WTC11 (cell line): ENCODE measurements at regions not wholly inside any gene's neighbourhood (a gene's known extent, or its start where the extent isn't known, plus 50 kb on each side); places are given as distances from the start of the nearest gene placed in this dataset.

Experiments used
- ATAC-seq: fragments of 200-7000 bp; cut with Tn5 transposase; 2 replicates; pipeline ENCODE4 v1.10.0; 2021; ENCODE audit warnings: mild to moderate bottlenecking, moderate library complexity
- CTCF ChIA-PET: fragments of 300-600 bp; sonication (Branson Sonifier 250); formaldehyde crosslinking; loops from one replicate; lab custom pipeline; 2021; ENCODE audit warnings: antibody characterized with exemption; lab: Charles Lee
- POLR2A ChIA-PET: fragments of 350-600 bp; sonication (Branson Sonifier 250); formaldehyde crosslinking; loops from one replicate; lab custom pipeline; 2021; ENCODE audit warnings: antibody characterized with exemption; lab: Charles Lee
- DNase-seq: peaks from one replicate; pipeline ENCODE4 v3.0.0; 2021; ENCODE audit warnings: low spot score
- H3K27ac Mint-ChIP-seq: 2 replicates; pipeline ENCODE4 v1.8.0; 2021; ENCODE audit warnings: mixed read lengths
- H3K27me3 Mint-ChIP-seq: 2 replicates; pipeline ENCODE4 v1.8.0; 2021; ENCODE audit warnings: low read depth, mild to moderate bottlenecking, moderate library complexity, mixed read lengths
- H3K36me3 Mint-ChIP-seq: 2 replicates; pipeline ENCODE4 v1.8.0; 2021; ENCODE audit warnings: mixed read lengths
- H3K4me1 Mint-ChIP-seq: 2 replicates; pipeline ENCODE4 v1.8.0; 2022; ENCODE audit warnings: mixed read lengths
- H3K4me3 Mint-ChIP-seq: 2 replicates; pipeline ENCODE4 v1.8.0; 2021; ENCODE audit warnings: mild to moderate bottlenecking, moderate library complexity, mixed read lengths
- H3K9me3 Mint-ChIP-seq: 2 replicates; pipeline ENCODE4 v1.8.0; 2021; ENCODE audit warnings: mixed read lengths
- ATF1 ChIP-seq: sonication (generic); formaldehyde crosslinking; IDR thresholded peaks from 2 replicates; pipeline ENCODE4 v1.8.1; 2023; ENCODE audit warnings: mild to moderate bottlenecking, moderate library complexity, missing genetic modification reagents
- ESRRA ChIP-seq: sonication (generic); formaldehyde crosslinking; IDR thresholded peaks from 2 replicates; pipeline ENCODE4 v1.8.1; 2022; ENCODE audit warnings: mild to moderate bottlenecking, missing genetic modification reagents, borderline replicate concordance
- ETV6 ChIP-seq: sonication (generic); formaldehyde crosslinking; IDR thresholded peaks from 2 replicates; pipeline ENCODE4 v1.8.1; 2022; ENCODE audit warnings: mild to moderate bottlenecking, missing genetic modification reagents
- FOXJ3 ChIP-seq: sonication (generic); formaldehyde crosslinking; IDR thresholded peaks from 2 replicates; pipeline ENCODE4 v1.9.0; 2021; ENCODE audit warnings: missing genetic modification reagents, mild to moderate bottlenecking, borderline replicate concordance
- FOXK1 ChIP-seq: sonication (generic); formaldehyde crosslinking; IDR thresholded peaks from 2 replicates; pipeline ENCODE4 v1.8.0; 2022; ENCODE audit warnings: mild to moderate bottlenecking, moderate library complexity, missing genetic modification reagents
- GABPB1 ChIP-seq: sonication (generic); formaldehyde crosslinking; IDR thresholded peaks from 2 replicates; pipeline ENCODE4 v1.8.1; 2023; ENCODE audit warnings: mild to moderate bottlenecking, missing genetic modification reagents
- IRF1 ChIP-seq: sonication (generic); formaldehyde crosslinking; IDR thresholded peaks from 2 replicates; pipeline ENCODE4 v1.8.0; 2023; ENCODE audit warnings: missing genetic modification reagents
- IRF2 ChIP-seq: sonication (generic); formaldehyde crosslinking; IDR thresholded peaks from 2 replicates; pipeline ENCODE4 v1.8.0; 2022; ENCODE audit warnings: low read depth, missing genetic modification reagents, borderline replicate concordance
- MAX ChIP-seq: sonication (generic); formaldehyde crosslinking; IDR thresholded peaks from 2 replicates; pipeline ENCODE4 v1.8.0; 2022; ENCODE audit warnings: mild to moderate bottlenecking, missing genetic modification reagents
- NFE2L1 ChIP-seq: sonication (generic); formaldehyde crosslinking; IDR thresholded peaks from 2 replicates; pipeline ENCODE4 v1.8.1; 2023; ENCODE audit warnings: missing genetic modification reagents
- NFYB ChIP-seq: sonication (generic); formaldehyde crosslinking; conservative IDR thresholded peaks from 2 replicates; pipeline ENCODE4 v1.8.0; 2022; ENCODE audit warnings: low read depth, missing genetic modification reagents
- NR2C2 ChIP-seq: sonication (generic); formaldehyde crosslinking; IDR thresholded peaks from 2 replicates; pipeline ENCODE4 v1.8.0; 2022; ENCODE audit warnings: mild to moderate bottlenecking, missing genetic modification reagents
- SMAD4 ChIP-seq: sonication (generic); formaldehyde crosslinking; IDR thresholded peaks from 2 replicates; pipeline ENCODE4 v1.8.0; 2022; ENCODE audit warnings: mild to moderate bottlenecking, missing genetic modification reagents
- STAT6 ChIP-seq: sonication (generic); formaldehyde crosslinking; conservative IDR thresholded peaks from 2 replicates; pipeline ENCODE4 v1.8.1; 2023; ENCODE audit warnings: mild to moderate bottlenecking, low read depth, missing genetic modification reagents, moderate library complexity
- TEAD1 ChIP-seq: sonication (generic); formaldehyde crosslinking; IDR thresholded peaks from 2 replicates; pipeline ENCODE4 v1.8.0; 2022; ENCODE audit warnings: mild to moderate bottlenecking, missing genetic modification reagents
- ZBTB43 ChIP-seq: sonication (generic); formaldehyde crosslinking; IDR thresholded peaks from 2 replicates; pipeline ENCODE4 v1.8.1; 2023; ENCODE audit warnings: mild to moderate bottlenecking, missing genetic modification reagents
- ZMAT4 ChIP-seq: fragments of 250-450 bp; sonication (Bioruptor Pico); IDR thresholded peaks from 2 replicates; pipeline ENCODE4 v1.9.0; 2021; ENCODE audit warnings: mild to moderate bottlenecking
- ZNF263 ChIP-seq: sonication (generic); formaldehyde crosslinking; IDR thresholded peaks from 2 replicates; pipeline ENCODE4 v1.8.1; 2022; ENCODE audit warnings: low read depth, mild to moderate bottlenecking, moderate library complexity, missing genetic modification reagents
- ZNF416 ChIP-seq: fragments of 250-450 bp; sonication (Bioruptor Pico); IDR thresholded peaks from 2 replicates; pipeline ENCODE4 v1.9.0; 2021; ENCODE audit warnings: mild to moderate bottlenecking, inconsistent platforms
- ZNF512 ChIP-seq: sonication (generic); formaldehyde crosslinking; IDR thresholded peaks from 2 replicates; pipeline ENCODE4 v1.8.1; 2022; ENCODE audit warnings: missing genetic modification reagents, borderline replicate concordance
- ZNF671 ChIP-seq: fragments of 250-450 bp; sonication (Bioruptor Pico); IDR thresholded peaks from 2 replicates; pipeline ENCODE4 v1.8.0; 2021; ENCODE audit warnings: mild to moderate bottlenecking

GRCh38 chr14:53213761-53214160 is 60.6 kb upstream of the DDHD1 start:
- H3K9me3 Mint-ChIP-seq: peaks cover 13% of the 10 kb centered on the region
- H3K4me3 Mint-ChIP-seq: no peak overlapping the region
- no peak overlapping the region for H3K27ac Mint-ChIP-seq

GRCh38 chr14:53209370-53209769 is 56.2 kb upstream of the DDHD1 start:
- POLR2A ChIA-PET: no interaction called here
- CTCF ChIA-PET: no interaction called here
- DNase-seq (no peak), ATAC-seq (no peak)
- no peak overlapping the region for H3K4me3 Mint-ChIP-seq
- H3K4me1 Mint-ChIP-seq: no peaks in the 10 kb centered on the region
- H3K9me3 Mint-ChIP-seq: peaks cover 19% of the 10 kb centered on the region
- H3K27ac Mint-ChIP-seq: no peak overlapping the region
- no peaks in the 10 kb centered on the region for H3K36me3 Mint-ChIP-seq
- peaks cover 2% of the 10 kb centered on the region; the same call in 1 of the 2 replicates for H3K27me3 Mint-ChIP-seq
- TF ChIP-seq ZNF416 (CRISPR knock-in tag): no peak
- TF ChIP-seq ESRRA (CRISPR knock-in tag): no peak
- TF ChIP-seq NR2C2 (CRISPR knock-in tag): no peak
- no peak for TF ChIP-seq IRF2
- no peak for TF ChIP-seq FOXJ3 (CRISPR knock-in tag)
- no peak for TF ChIP-seq NFE2L1 (CRISPR knock-in tag)
- no peak for TF ChIP-seq ZNF671 (CRISPR knock-in tag)
- TF ChIP-seq ETV6: no peak
- no peak for TF ChIP-seq TEAD1 (CRISPR knock-in tag)
- no peak for TF ChIP-seq STAT6 (CRISPR knock-in tag)
- no peak for TF ChIP-seq GABPB1 (CRISPR knock-in tag)
- no peak for TF ChIP-seq ZMAT4 (CRISPR knock-in tag)
- TF ChIP-seq ZNF263 (CRISPR knock-in tag): no peak
- TF ChIP-seq IRF1: no peak
- no peak for TF ChIP-seq FOXK1 (CRISPR knock-in tag)
- no peak for TF ChIP-seq MAX (CRISPR knock-in tag)
- TF ChIP-seq ZNF512 (CRISPR knock-in tag): no peak
- no peak for TF ChIP-seq NFYB (CRISPR knock-in tag)

More at GRCh38 chr14:53213761-53214160, 60.6 kb upstream of the DDHD1 start:
- Mint-ChIP-seq H3K4me1 (peaks cover 5% of the 10 kb centered on the region), H3K36me3 (0 out of 2 replicates have a peak, but pooled peaks cover 3% of the 10 kb centered on the region), H3K27me3 (no peaks in the 10 kb centered on the region)
- POLR2A ChIA-PET: no interaction called here
- CTCF ChIA-PET: no interaction called here
- ATAC-seq: no peak
- no peak for TF ChIP-seq IRF1
- no peak for TF ChIP-seq ZNF263 (CRISPR knock-in tag)
- TF ChIP-seq FOXK1 (CRISPR knock-in tag): no peak
- TF ChIP-seq ZBTB43 (CRISPR knock-in tag): no peak
- no peak for TF ChIP-seq ATF1 (CRISPR knock-in tag)
- TF ChIP-seq IRF2: no peak
- TF ChIP-seq SMAD4: no peak
- no peak for DNase-seq
